B cell (primary cell): ENCODE measurements at regions not wholly inside any gene's neighbourhood (a gene's known extent, or its start where the extent isn't known, plus 50 kb on each side); places are given as distances from the start of the nearest gene placed in this dataset.
"Not testable (repeated sequence)": the region's sequence is repeated elsewhere in the genome, so short reads cannot be mapped to it uniquely, and the experiment has no call there.

Source experiments
- ATAC-seq: fragments of 200-7000 bp; cut with Tn5 transposase; one replicate; pipeline ENCODE4 v1.10.0; 2021; ENCODE audit warnings: low read depth, mild to moderate bottlenecking, moderate number of reproducible peaks, moderate library complexity
- CTCF ChIA-PET: fragments of 350-600 bp; sonication (Branson Sonifier 250); formaldehyde crosslinking; loops from one replicate; lab custom pipeline; 2021; ENCODE audit warnings: antibody characterized with exemption, inconsistent platforms; lab: Charles Lee
- POLR2A ChIA-PET: fragments of 350-600 bp; sonication (Branson Sonifier 250); formaldehyde crosslinking; loops from one replicate; lab custom pipeline; 2021; ENCODE audit warnings: antibody characterized with exemption; lab: Charles Lee
- DNase-seq: peaks from one replicate; pipeline ENCODE4 v3.0.0; 2013
- H2AFZ ChIP-seq: 2 replicates; pipeline ENCODE4 v1.6.1; 2012; ENCODE audit warnings: mild to moderate bottlenecking, low read depth, low read length; ENCODE audit not compliant: insufficient read depth, poor library complexity, severe bottlenecking
- H3K27ac ChIP-seq, 2 donors: 1 replicate in 1 of 2; 2 replicates in 1 of 2; pipeline ENCODE4 v1.5.1; 2012 to 2013; ENCODE audit warnings: low read length in 2 of 2, mild to moderate bottlenecking in 2 of 2, moderate library complexity in 1 of 2
- H3K27me3 ChIP-seq, 4 experiments: fragments of 200-600 bp in 1 of 4; sonication (generic) in 1 of 4; replicated peaks in 1 of 4; 1 replicate in 2 of 4; 2 replicates in 2 of 4; pipeline versions ENCODE4 v1.6.1 to v1.7.0; 2013 to 2016; ENCODE audit warnings: low read length in 3 of 4, mild to moderate bottlenecking in 2 of 4, mixed read lengths in 1 of 4, moderate library complexity in 1 of 4; ENCODE audit not compliant: insufficient read depth in 4 of 4, control insufficient read depth in 3 of 4; ENCODE audit errors: control extremely low read depth in 1 of 4
- H3K36me3 ChIP-seq, 2 experiments: replicated peaks in 1 of 2; 1 replicate in 1 of 2; 2 replicates in 1 of 2; pipeline versions ENCODE4 v1.6.1 to v1.7.1; 2013; ENCODE audit warnings: low read length in 1 of 2; ENCODE audit not compliant: insufficient read depth in 2 of 2, control insufficient read depth in 1 of 2; ENCODE audit errors: control extremely low read depth in 1 of 2, extremely low read depth in 1 of 2
- H3K4me1 ChIP-seq, 2 donors: fragments of 200-600 bp in 1 of 2; sonication (generic) in 1 of 2; 1 replicate in 1 of 2; 2 replicates in 1 of 2; pipeline versions ENCODE4 v1.5.1 to v1.6.1; 2013 to 2017; ENCODE audit warnings: low read length in 2 of 2; ENCODE audit not compliant: control insufficient read depth in 2 of 2, insufficient read depth in 2 of 2
- H3K4me2 ChIP-seq: replicated peaks from 2 replicates; pipeline ENCODE3; 2012; ENCODE audit warnings: mild to moderate bottlenecking, low read depth, low read length; ENCODE audit not compliant: poor library complexity, severe bottlenecking
- H3K4me3 ChIP-seq, 5 experiments: fragments of 200-600 bp in 1 of 5; sonication (generic) in 1 of 5; 1 replicate in 3 of 5; 2 replicates in 2 of 5; pipeline versions ENCODE4 v1.5.1 to v1.7.0; 2011 to 2016; ENCODE audit warnings: low read length in 4 of 5, mild to moderate bottlenecking in 4 of 5, low read depth in 2 of 5, control low read depth in 1 of 5, moderate library complexity in 1 of 5; ENCODE audit not compliant: insufficient read depth in 1 of 5; ENCODE audit errors: control extremely low read depth in 1 of 5, extremely low read depth in 1 of 5
- H3K79me2 ChIP-seq: fragments of 200-600 bp; sonication (generic); one replicate; pipeline ENCODE4 v1.6.0; 2016; ENCODE audit warnings: low read length; ENCODE audit not compliant: control insufficient read depth, insufficient read depth
- H3K9ac ChIP-seq: fragments of 200-600 bp; sonication (generic); 2 replicates; pipeline ENCODE4 v1.6.1; 2017; ENCODE audit warnings: mild to moderate bottlenecking, low read length, moderate library complexity
- H3K9me3 ChIP-seq, 3 donors: one replicate each; pipeline versions ENCODE4 v1.6.1 to v1.7.1; 2013; ENCODE audit warnings: low read length in 2 of 3; ENCODE audit not compliant: control insufficient read depth in 2 of 3, insufficient read depth in 1 of 3; ENCODE audit errors: control extremely low read depth in 1 of 3
- H4K20me1 ChIP-seq: 2 replicates; pipeline ENCODE4 v1.6.0; 2012; ENCODE audit warnings: mild to moderate bottlenecking, low read length; ENCODE audit not compliant: insufficient read depth, control insufficient read depth, poor library complexity, severe bottlenecking
- H3K27ac Mint-ChIP-seq: one replicate; pipeline ENCODE4 v1.8.0; 2021; ENCODE audit warnings: mixed read lengths
- H3K27me3 Mint-ChIP-seq: one replicate; pipeline ENCODE4 v1.8.0; 2021; ENCODE audit warnings: mixed read lengths
- H3K4me1 Mint-ChIP-seq: one replicate; pipeline ENCODE4 v1.8.0; 2021; ENCODE audit warnings: mixed read lengths
- H3K4me3 Mint-ChIP-seq: one replicate; pipeline ENCODE4 v1.8.0; 2021; ENCODE audit warnings: mixed read lengths
- H3K9me3 Mint-ChIP-seq: one replicate; pipeline ENCODE4 v1.8.0; 2022; ENCODE audit warnings: mixed read lengths; ENCODE audit not compliant: insufficient read depth
- EZH2 ChIP-seq: IDR thresholded peaks from 2 replicates; pipeline ENCODE4 v1.6.1; 2012; ENCODE audit warnings: borderline replicate concordance, low read depth, mild to moderate bottlenecking, moderate library complexity, low read length; ENCODE audit not compliant: insufficient read depth, poor library complexity, severe bottlenecking
- WGBS: methylation state at CpG from one replicate; pipeline ENCODE4 v1.1.5; 2013; ENCODE audit warnings: missing lambda C conversion rate; ENCODE audit not compliant: insufficient coverage; 5-methylcytosine and 5-hydroxymethylcytosine counted together
- intact Hi-C: fragments of 100-400 bp; cut with micrococcal nuclease; formaldehyde crosslinking; loops from one replicate; pipeline ENCODE4 v1.10.0; 2022
- TF ChIP-seq, protein P1 (sequence below): fragments of 200-600 bp; IDR thresholded peaks from one replicate; pipeline ENCODE4 v1.8.0; 2022; ENCODE audit warnings: antibody characterized with exemption, mild to moderate bottlenecking

DNA sequence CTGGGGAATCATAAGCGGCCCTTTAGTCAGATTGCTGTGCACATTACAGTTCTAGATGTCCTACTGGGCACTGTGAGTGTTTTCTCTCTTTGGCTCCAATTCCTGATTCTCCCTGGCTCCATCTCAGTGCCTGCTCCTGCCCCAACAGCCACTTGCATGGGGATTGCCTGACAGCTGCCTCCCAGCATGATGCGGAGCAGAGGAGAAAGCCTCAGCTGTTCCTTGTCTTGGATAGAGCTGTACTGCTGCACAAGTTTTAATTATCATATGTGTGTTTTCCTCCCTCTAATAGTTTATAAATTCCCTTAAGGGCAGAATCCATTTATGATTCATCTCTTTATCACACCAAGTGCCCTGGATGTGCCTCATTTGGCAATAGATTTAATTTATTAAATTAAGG, 285.8 kb upstream of the COBL start:
- H2AFZ ChIP-seq = no peak overlapping the region
- ChIA-PET POLR2A (no interaction called here), CTCF (interaction anchor here (0.9 kb wide), 1 partner anchor 12 kb away, joined by 3 read pairs; no protein-coding TSS in a partner anchor)
- no peaks in the 10 kb centered on the region for H3K79me2 ChIP-seq
- no peak overlapping the region for H3K4me2 ChIP-seq
- no peak overlapping the region for H3K27ac ChIP-seq
- 100% methylated on average over 1 of the region's 2 CpGs for WGBS
- H3K4me3 ChIP-seq = no peak overlapping the region
- ATAC-seq (no peak), DNase-seq (no peak)
- Mint-ChIP-seq H3K27me3 (no peaks in the 10 kb centered on the region), H3K27ac (no peak overlapping the region), H3K4me3 (no peak overlapping the region), H3K9me3 (peaks cover 2% of the 10 kb centered on the region), H3K4me1 (no peaks in the 10 kb centered on the region)
- no peaks in the 10 kb centered on the region for H3K36me3 ChIP-seq
- H3K9me3 ChIP-seq = peaks cover 0 to 12% (median 0%) of the 10 kb centered on the region in 3 donors
- H3K4me1 ChIP-seq = no peaks in the 10 kb centered on the region
- H3K9ac ChIP-seq = no peak overlapping the region
- no peaks in the 10 kb centered on the region for H4K20me1 ChIP-seq
- H3K27me3 ChIP-seq = no peaks in the 10 kb centered on the region
- TF ChIP-seq, protein P1, sequence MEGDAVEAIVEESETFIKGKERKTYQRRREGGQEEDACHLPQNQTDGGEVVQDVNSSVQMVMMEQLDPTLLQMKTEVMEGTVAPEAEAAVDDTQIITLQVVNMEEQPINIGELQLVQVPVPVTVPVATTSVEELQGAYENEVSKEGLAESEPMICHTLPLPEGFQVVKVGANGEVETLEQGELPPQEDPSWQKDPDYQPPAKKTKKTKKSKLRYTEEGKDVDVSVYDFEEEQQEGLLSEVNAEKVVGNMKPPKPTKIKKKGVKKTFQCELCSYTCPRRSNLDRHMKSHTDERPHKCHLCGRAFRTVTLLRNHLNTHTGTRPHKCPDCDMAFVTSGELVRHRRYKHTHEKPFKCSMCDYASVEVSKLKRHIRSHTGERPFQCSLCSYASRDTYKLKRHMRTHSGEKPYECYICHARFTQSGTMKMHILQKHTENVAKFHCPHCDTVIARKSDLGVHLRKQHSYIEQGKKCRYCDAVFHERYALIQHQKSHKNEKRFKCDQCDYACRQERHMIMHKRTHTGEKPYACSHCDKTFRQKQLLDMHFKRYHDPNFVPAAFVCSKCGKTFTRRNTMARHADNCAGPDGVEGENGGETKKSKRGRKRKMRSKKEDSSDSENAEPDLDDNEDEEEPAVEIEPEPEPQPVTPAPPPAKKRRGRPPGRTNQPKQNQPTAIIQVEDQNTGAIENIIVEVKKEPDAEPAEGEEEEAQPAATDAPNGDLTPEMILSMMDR = no peak
- no peak for TF ChIP-seq EZH2
- intact Hi-C loops = no loop called here

DNA sequence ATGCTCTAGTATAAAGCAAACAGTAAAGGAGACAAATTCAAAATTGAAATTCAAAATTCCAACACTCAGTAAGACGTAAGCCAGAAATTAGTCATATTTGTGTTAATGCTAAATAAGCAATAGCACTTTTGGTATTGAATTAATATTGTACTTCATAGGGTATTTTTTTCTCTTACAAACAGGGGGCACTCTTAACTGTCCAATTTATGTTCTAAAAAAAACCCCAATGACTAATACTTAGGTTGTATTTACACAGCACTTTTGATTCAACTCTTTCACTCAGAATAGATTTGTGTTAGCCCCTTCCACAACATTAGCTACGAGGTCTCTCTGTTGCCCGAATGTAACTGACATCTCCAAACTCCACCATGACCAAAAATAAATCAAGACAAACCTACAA, 284.9 kb upstream of the COBL start:
- intact Hi-C loops = no loop called here
- H3K9me3 Mint-ChIP-seq = peaks cover 2% of the 10 kb centered on the region

DNA sequence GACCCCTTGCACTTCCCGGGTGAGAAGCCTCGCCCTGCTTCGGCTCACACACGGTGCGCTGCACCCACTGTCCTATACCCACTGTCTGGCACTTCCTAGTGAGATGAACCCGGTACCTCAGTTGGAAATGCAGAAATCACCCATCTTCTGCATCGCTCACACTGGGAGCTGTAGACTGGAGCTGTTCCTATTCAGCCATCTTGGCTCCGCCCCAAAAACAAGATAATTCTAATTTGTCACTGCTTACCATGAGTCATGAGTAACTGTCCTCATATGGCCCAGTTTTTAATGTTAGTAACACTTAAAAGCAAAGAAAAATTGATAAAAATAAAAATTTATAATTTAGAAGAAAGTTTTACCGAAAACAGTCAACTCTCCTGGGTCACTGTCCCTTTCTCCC, 283.3 kb upstream of the COBL start:
- POLR2A ChIA-PET, H3K27me3 ChIP-seq, DNase-seq, H3K4me3 ChIP-seq, H3K27me3 Mint-ChIP-seq, H3K36me3 ChIP-seq, H2AFZ ChIP-seq, H3K27ac ChIP-seq, H3K79me2 ChIP-seq, H3K4me1 Mint-ChIP-seq, H3K4me3 Mint-ChIP-seq, H3K9me3 Mint-ChIP-seq, H3K9me3 ChIP-seq, ATAC-seq, H3K27ac Mint-ChIP-seq, H3K4me1 ChIP-seq, intact Hi-C loops, H4K20me1 ChIP-seq, H3K9ac ChIP-seq, H3K4me2 ChIP-seq, CTCF ChIA-PET: not testable (repeated sequence)
- whole genome bisulfite sequencing = 80% methylated on average over 6 of the region's 9 CpGs

More for the DNA sequence above, 284.9 kb upstream of the COBL start:
- Histone ChIP-seq H3K4me2 (no peak overlapping the region), H4K20me1 (no peaks in the 10 kb centered on the region), H3K27ac (no peak overlapping the region), H3K4me1 (no peaks in the 10 kb centered on the region), H2AFZ (no peak overlapping the region), H3K9ac (no peak overlapping the region), H3K79me2 (no peaks in the 10 kb centered on the region), H3K4me3 (no peak overlapping the region), H3K36me3 (no peaks in the 10 kb centered on the region), H3K9me3 (peaks cover 0 to 7% (median 0%) of the 10 kb centered on the region in 3 donors), H3K27me3 (no peaks in the 10 kb centered on the region)
- no peaks in the 10 kb centered on the region for H3K27me3 Mint-ChIP-seq
- ATAC-seq (no peak), DNase-seq (no peak)
- TF ChIP-seq EZH2 = no peak
- TF ChIP-seq, protein P1 = no peak
- no CpG with 5 or more reads among the region's 3 CpGs for WGBS
- no peak overlapping the region for H3K4me3 Mint-ChIP-seq
- no peaks in the 10 kb centered on the region for H3K4me1 Mint-ChIP-seq
- no peak overlapping the region for H3K27ac Mint-ChIP-seq
- CTCF ChIA-PET = no interaction called here
- POLR2A ChIA-PET = no interaction called here
